Activated T-cell treated with anti-CD3 and anti-CD28 coated beads for 24 hours (primary cell): ENCODE measurements at regions not wholly inside any gene's neighbourhood (a gene's known extent, or its start where the extent isn't known, plus 50 kb on each side); places are given as distances from the start of the nearest gene placed in this dataset.
"Not testable (repeated sequence)": the region's sequence is repeated elsewhere in the genome, so short reads cannot be mapped to it uniquely, and the experiment has no call there.

Experiments
- DNase-seq: peaks from one replicate; pipeline ENCODE4 v3.0.0-alpha.2; 2020; ENCODE audit warnings: low read depth

DNA sequence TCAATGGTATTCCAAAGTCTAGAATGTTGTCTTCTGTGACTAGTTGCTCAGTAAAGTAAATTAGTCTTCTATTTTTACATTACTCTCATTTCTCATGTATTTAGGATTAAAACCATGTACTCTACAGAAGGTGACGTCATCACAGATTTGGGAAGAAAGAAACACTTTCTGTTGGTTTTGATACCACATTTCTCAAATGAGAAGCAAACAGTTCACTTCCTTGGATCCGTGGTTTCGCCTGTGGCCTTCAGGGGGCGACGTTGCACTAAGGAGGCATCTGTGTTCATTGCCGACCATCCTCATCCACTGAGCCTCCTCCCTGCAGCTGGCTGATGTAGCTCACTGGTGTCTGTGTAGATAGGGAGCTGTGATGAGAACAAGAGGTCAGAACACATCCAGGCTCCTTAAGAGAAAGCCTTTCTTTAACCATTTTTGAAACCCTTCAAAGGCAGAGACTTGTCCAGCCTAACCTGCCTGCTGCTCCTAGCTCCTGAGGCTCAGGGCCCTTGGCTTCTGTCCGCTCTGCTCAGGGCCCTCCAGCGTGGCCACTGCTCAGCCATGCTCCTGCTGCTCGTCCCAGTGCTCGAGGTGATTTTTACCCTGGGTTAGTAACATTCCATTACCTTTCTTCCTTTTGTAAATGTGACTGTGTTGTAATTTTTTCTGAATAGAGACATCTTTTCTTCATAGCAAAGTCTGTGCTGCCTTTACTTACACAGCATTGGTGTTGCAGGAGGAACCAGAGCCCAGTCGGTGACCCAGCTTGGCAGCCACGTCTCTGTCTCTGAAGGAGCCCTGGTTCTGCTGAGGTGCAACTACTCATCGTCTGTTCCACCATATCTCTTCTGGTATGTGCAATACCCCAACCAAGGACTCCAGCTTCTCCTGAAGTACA, 220.6 kb upstream of the OR4E1 start:
- DNase-seq: peak; percentile 38

DNA sequence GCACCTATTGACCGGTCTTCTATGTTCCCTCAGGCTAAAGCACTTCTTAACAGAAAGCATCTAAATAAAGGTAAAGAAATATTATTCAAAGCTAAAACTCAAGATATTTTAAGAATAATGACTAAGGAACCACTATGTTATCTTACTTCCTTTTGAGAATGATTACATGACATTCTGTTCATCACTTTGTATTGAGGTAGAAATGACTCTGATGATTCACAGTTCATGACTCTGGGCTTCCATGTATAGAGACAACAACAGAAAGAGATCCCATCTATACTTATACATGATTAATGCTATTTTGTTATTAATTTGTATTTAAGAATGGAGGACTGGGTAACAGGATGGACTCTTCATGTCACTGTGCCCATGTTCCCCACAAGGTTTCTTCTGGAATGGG, 218.3 kb upstream of the OR4E1 start:
- no peak for DNase-seq

GRCh38 chr14:21884995-21885394, 211.4 kb upstream of the OR4E1 start:
- DNase-seq: no peak

DNA sequence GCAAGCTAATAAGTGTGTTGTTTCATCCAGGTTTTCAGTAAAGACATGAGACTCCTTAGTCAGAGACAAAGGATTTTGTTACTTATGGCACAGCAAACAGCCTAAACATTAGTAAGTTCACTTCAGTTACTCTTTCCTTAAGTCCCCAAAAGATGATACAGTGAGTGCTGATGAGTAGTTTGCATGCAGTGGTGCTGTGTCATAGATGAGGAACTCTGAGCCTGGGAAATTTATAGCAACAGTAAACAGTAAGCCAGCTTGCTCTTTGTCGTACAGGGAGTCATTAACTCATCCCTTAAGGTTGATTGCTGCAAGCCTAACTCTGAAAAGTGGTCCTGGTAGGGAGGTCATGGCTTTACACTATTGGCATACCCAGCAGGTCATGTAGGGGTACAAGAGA, 208.6 kb upstream of the OR4E1 start:
- no peak for DNase-seq

DNA sequence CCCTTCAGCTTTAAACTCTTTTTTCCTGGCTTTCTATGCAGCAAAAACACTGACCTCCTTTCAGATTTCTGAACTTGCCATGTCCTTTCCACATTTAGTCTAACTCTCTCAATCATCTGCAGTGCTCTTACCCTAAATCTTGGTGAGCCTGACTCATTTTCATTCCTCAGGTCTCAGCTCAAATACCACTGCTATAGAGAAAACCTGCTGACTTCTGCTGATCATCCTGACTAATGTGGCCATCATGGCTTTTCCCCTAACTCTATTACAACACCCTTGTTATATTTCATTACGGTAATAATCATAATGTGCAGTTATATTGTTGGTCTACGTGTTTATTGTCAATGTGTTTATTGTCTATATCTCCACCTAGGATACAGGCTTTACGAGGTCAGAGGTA, 207.3 kb upstream of the OR4E1 start:
- DNase-seq: no peak

- DNase-seq: no peak
Measured at GRCh38 chr14:21875791-21876190, 202.2 kb upstream of the OR4E1 start.

DNA sequence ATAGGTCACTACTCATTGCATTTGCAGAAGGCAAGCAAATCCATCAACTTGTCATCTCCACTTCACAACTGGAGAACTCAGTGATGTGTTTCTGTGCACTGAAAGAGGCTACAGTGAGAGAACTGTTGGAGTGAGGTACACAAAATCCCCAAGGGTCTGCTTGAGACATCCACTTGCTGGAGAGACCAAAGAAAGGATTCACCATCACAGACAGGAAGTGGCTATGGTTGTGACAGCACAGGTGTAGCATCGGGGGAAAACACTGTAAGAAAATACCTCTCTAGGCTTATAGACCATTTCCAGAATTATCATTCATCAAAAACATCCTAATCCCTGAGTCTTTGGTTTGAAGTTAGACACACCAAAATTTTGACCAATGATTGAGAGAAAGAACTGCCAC, 201.3 kb upstream of the OR4E1 start:
- DNase-seq: no peak

GRCh38 chr14:21874167-21874566, 200.5 kb upstream of the OR4E1 start:
- DNase-seq: no peak

GRCh38 chr14:21868442-21869046, 194.9 kb upstream of the OR4E1 start:
- peak; percentile 74 for DNase-seq

DNA sequence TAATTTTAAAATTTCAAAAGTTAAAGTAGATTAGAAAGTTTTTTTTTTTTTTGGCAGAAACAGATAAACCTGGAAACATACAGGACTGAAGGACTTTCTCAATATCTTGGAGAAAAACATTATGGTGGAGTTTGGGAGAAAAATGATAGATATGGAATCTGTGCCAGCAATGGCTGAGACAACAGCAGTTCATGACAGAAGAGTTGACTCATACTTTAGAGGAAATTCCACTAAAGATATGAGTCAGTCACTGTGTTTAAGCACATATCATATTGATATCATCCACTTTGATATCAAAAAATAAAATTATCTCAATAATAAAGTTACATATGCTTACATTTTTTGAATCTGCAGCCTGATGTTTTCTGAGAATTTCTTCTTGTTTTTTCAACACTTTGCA, 193.9 kb upstream of the OR4E1 start:
- no peak for DNase-seq

- DNase-seq: no peak
Measured at GRCh38 chr14:21866479-21866878, 192.9 kb upstream of the OR4E1 start.

DNA sequence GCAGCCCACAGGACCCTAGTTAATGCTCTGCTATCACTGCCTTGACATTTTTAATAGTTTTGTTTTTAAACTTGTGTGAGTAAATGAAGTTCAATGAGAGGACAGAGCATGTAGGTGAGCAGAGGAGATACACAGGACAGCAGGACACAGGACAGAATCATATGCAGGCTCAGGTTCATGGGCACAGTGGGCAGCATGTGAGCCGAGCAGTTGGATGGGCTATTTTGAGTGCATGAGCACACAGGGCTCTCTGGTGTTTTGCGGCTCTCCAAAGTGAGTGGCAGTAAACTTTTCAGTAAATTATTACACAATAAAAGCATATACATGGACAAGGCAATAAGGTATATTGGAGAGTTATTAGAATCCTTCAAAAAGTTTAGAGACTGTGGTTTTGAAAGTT, 189.7 kb upstream of the OR4E1 start:
- no peak for DNase-seq

DNA sequence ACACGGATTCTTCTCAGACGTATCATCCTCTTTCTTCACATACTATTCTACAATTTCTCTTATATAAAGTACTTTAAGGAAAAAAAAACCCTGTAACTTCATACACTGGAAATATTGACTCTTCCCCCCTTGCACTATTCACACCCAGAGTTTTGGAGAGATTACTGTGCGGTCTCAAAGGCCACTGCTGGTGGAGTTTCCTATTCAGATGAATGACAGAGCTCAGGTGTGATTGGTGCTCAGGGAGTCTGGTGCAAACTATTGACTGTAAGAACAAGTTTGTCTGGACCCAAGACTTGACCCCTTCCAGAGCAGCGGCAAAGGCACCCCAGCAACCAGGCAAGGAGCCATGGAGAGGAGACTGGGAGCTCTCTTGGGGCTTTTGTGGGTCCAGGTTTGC, 187.5 kb upstream of the OR4E1 start:
- no peak for DNase-seq

- DNase-seq: peak; percentile 33
Measured at GRCh38 chr14:21860172-21860571, 186.6 kb upstream of the OR4E1 start.

- no peak for DNase-seq
Measured at GRCh38 chr14:21852775-21853174, 179.2 kb upstream of the OR4E1 start.

DNA sequence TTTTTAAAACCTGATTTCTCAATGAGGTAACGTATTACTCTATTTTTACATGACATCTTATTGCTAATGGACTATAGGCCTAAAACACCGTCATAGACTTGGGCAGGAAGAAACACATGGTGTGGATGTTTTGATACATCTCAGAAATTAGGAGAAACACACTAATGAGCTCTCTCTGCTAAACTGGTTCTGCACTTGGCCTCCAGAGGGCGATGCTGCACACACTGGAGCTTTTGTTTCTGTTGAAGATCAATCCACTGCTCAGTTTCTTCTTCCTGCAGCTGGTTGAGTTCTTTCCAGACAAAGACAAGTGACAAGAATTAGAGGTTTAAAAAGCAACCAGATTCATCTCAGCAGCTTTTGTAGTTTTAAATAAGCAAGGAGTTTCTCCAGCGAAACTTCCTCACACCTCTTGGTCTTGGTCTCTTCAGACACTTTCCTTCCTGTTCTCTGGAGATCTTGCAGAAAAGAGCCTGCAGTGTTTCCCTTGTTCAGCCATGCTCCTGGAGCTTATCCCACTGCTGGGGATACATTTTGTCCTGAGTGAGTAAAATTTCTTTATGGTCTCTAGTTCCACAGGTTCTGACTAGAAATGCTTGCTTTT, 178.5 kb upstream of the OR4E1 start:
- DNase-seq: peak; percentile 54

- not testable (repeated sequence) for DNase-seq
Measured at GRCh38 chr14:21846902-21847301, 173.3 kb upstream of the OR4E1 start.

- peak; percentile 53 for DNase-seq
Measured at GRCh38 chr14:21846227-21846885, 172.7 kb upstream of the OR4E1 start.

DNA sequence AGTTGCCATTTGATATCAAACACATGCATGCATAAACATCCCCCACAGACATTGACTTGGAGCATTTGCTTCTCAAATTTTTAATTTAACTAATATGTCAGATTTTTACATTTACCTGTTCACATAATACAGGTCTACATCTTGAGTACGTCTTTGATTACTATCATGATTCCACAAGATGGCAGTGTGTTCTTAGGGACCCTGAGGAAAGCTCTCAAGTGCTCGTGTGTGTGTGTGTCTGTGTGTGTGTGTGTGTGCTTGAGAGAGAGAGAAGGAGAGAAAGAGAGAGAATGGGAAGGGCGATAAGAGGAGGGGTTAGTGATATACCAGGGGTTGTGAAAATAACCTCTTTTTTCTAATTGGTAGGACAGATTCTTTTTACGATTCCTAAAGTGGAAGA, 167.1 kb upstream of the OR4E1 start:
- no peak for DNase-seq

DNA sequence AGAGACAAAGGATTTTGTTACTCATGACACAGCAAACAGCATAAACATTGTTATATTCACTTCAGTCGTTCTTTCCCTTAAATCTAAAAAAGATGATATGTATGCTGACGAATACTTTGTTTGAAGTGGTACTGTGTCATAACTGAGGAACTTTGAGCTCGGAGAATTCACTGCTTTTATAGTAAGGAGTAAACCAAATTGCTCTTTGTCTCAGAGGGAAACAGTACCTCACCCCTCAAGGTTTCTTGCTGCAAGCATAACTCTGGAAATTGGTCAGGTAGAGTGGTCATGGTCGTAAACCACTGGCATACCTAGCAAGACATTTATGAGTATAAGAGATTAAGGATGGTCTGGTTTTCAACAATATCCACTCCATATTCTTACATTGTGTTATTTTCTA, 160.2 kb upstream of the OR4E1 start:
- DNase-seq: no peak

DNA sequence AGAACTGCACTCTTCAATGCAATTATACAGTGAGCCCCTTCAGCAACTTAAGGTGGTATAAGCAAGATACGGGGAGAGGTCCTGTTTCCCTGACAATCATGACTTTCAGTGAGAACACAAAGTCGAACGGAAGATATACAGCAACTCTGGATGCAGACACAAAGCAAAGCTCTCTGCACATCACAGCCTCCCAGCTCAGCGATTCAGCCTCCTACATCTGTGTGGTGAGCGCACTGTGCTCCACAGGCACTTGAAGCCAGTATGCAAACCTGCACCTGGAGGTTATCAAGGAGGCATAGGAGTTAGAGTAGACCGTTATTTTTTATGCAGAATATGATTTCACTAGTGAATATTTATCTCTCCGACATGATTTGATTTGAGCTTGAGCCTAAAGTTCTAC, 152.2 kb upstream of the OR4E1 start:
- no peak for DNase-seq

GRCh38 chr14:21825149-21825743, 151.6 kb upstream of the OR4E1 start:
- peak; percentile 26 for DNase-seq
